ENCODE measurements at regions not wholly inside any gene's neighbourhood (a gene's known extent, or its start where the extent isn't known, plus 50 kb on each side); places are given as distances from the start of the nearest gene placed in this dataset.
A peak's percentile ranks its signal among the peaks of the same experiment; 100 is the strongest.

DNA sequence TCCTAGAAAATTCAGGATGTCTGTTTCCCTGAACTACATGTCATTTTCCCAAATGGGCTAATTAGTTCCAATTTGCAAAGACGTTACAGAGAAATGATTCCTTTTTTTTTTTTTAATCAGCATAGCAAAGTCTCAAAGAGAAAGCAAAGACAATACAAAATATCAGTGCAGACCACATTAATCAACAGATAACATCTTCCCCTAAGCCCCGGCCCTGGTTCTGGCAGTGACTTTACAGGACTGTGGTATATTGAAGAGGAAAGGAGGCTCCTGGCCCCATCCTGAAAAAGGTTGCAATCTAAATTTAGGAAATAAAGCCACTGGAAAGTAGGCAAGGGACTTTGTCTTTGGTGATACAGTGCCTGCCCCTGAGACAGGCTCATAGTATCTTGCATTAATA is 836.5 kb downstream of the NTRK3 start:
- peak; percentile 83 for TF ChIP-seq GATA2 (IDR thresholded peaks at IDR 0.05; ENCODE audit: low read depth, low read length)
- peak; percentile 76 for TF ChIP-seq GATA3 (IDR thresholded peaks at IDR 0.05; ENCODE audit: low read depth, low read length)

Data from SH-SY5Y (cell line).